CD14-positive monocyte (primary cell): ENCODE measurements at regions not wholly inside any gene's neighbourhood (a gene's known extent, or its start where the extent isn't known, plus 50 kb on each side); places are given as distances from the start of the nearest gene placed in this dataset.

Source experiments
- DNase-seq, 3 donors: peaks; one replicate each; pipeline ENCODE4 v3.0.0-alpha.2; 2011 to 2022
- H2AFZ ChIP-seq: 2 replicates; pipeline ENCODE4 v1.6.0; 2012; ENCODE audit warnings: mild to moderate bottlenecking, low read depth, low read length, inconsistent platforms; ENCODE audit not compliant: insufficient read depth, poor library complexity, severe bottlenecking
- H3K27ac ChIP-seq, 2 donors: 1 replicate in 1 of 2; 2 replicates in 1 of 2; pipeline ENCODE4 v1.5.1; 2012 to 2013; ENCODE audit warnings: low read length in 2 of 2, control low read depth in 1 of 2, inconsistent platforms in 1 of 2, low read depth in 1 of 2, mild to moderate bottlenecking in 1 of 2
- H3K27me3 ChIP-seq, 2 donors: one replicate each; pipeline versions ENCODE4 v1.6.0 to v1.6.1; 2011 to 2013; ENCODE audit warnings: low read length in 2 of 2; ENCODE audit not compliant: control insufficient read depth in 2 of 2, insufficient read depth in 2 of 2
- H3K36me3 ChIP-seq, 2 donors: replicated peaks in 1 of 2; 1 replicate in 1 of 2; 2 replicates in 1 of 2; pipeline versions ENCODE4 v1.5.1 to v1.6.1; 2012 to 2013; ENCODE audit warnings: low read length in 2 of 2, control low read depth in 1 of 2, inconsistent platforms in 1 of 2, mild to moderate bottlenecking in 1 of 2; ENCODE audit not compliant: insufficient read depth in 2 of 2, control insufficient read depth in 1 of 2
- H3K4me1 ChIP-seq, 2 donors: 1 replicate in 1 of 2; 2 replicates in 1 of 2; pipeline versions ENCODE4 v1.5.1 to v1.6.1; 2012 to 2013; ENCODE audit warnings: low read length in 2 of 2, control low read depth in 1 of 2, inconsistent platforms in 1 of 2, mild to moderate bottlenecking in 1 of 2, moderate library complexity in 1 of 2; ENCODE audit not compliant: insufficient read depth in 2 of 2, control insufficient read depth in 1 of 2
- H3K4me2 ChIP-seq: replicated peaks from 2 replicates; pipeline ENCODE3; 2012; ENCODE audit warnings: low read length, moderate library complexity, mild to moderate bottlenecking; ENCODE audit not compliant: poor library complexity, severe bottlenecking; ENCODE audit errors: extremely low read depth
- H3K4me3 ChIP-seq, 3 experiments: fragments of 200-600 bp in 1 of 3; sonication (generic) in 1 of 3; replicated peaks in 1 of 3; 1 replicate in 2 of 3; 2 replicates in 1 of 3; pipeline ENCODE4 v1.5.1; 2011 to 2013; ENCODE audit warnings: low read length in 3 of 3, mild to moderate bottlenecking in 3 of 3, control low read depth in 2 of 3, low read depth in 2 of 3, inconsistent platforms in 1 of 3, moderate library complexity in 1 of 3
- H3K79me2 ChIP-seq: 2 replicates; pipeline ENCODE4 v1.6.0; 2012; ENCODE audit warnings: mild to moderate bottlenecking, control low read depth, inconsistent platforms, low read length, moderate library complexity; ENCODE audit not compliant: insufficient read depth
- H3K9ac ChIP-seq: 2 replicates; pipeline ENCODE4 v1.6.0; 2017; ENCODE audit warnings: low read length, mild to moderate bottlenecking; ENCODE audit not compliant: insufficient read depth, poor library complexity, severe bottlenecking
- H3K9me3 ChIP-seq, 2 donors: replicated peaks in 1 of 2; 1 replicate in 1 of 2; 2 replicates in 1 of 2; pipeline versions ENCODE4 v1.5.1 to v1.6.1; 2012 to 2013; ENCODE audit warnings: low read length in 2 of 2, control low read depth in 1 of 2; ENCODE audit not compliant: control insufficient read depth in 1 of 2, insufficient read depth in 1 of 2
- H4K20me1 ChIP-seq: 2 replicates; pipeline ENCODE4 v1.6.0; 2012; ENCODE audit warnings: mild to moderate bottlenecking, low read length, control low read depth, moderate library complexity; ENCODE audit not compliant: insufficient read depth
- H3K27ac Mint-ChIP-seq, 7 donors: one replicate each; pipeline ENCODE4 v1.8.0; 2020; ENCODE audit warnings: mild to moderate bottlenecking in 7 of 7, mixed read lengths in 7 of 7, moderate library complexity in 6 of 7, inconsistent platforms in 2 of 7
- H3K27me3 Mint-ChIP-seq, 3 donors: one replicate each; pipeline ENCODE4 v1.8.0; 2021 to 2022; ENCODE audit warnings: low read depth in 3 of 3, mild to moderate bottlenecking in 3 of 3, mixed read lengths in 3 of 3, moderate library complexity in 3 of 3, inconsistent platforms in 1 of 3
- H3K36me3 Mint-ChIP-seq, 2 donors: one replicate each; pipeline ENCODE4 v1.8.0; 2020; ENCODE audit warnings: mixed read lengths in 2 of 2, inconsistent platforms in 1 of 2, mild to moderate bottlenecking in 1 of 2
- H3K4me1 Mint-ChIP-seq: one replicate; pipeline ENCODE4 v1.8.0; 2020; ENCODE audit warnings: mild to moderate bottlenecking, mixed read lengths
- H3K4me3 Mint-ChIP-seq, 2 donors: one replicate each; pipeline ENCODE4 v1.8.0; 2020; ENCODE audit warnings: mild to moderate bottlenecking in 2 of 2, mixed read lengths in 2 of 2, moderate library complexity in 1 of 2
- H3K9me3 Mint-ChIP-seq, 7 donors: one replicate each; pipeline ENCODE4 v1.8.0; 2020 to 2022; ENCODE audit warnings: mixed read lengths in 7 of 7, mild to moderate bottlenecking in 6 of 7, moderate library complexity in 6 of 7, inconsistent platforms in 2 of 7
- WGBS: methylation state at CpG from one replicate; pipeline ENCODE4 v1.1.5; 2013; ENCODE audit warnings: missing lambda C conversion rate; ENCODE audit not compliant: insufficient coverage; 5-methylcytosine and 5-hydroxymethylcytosine counted together
- intact Hi-C, 2 donors: fragments of 100-400 bp; cut with micrococcal nuclease; formaldehyde crosslinking; loops; one replicate each; pipeline versions ENCODE4 v1.15.0 to v1.15.1; 2023
- TF ChIP-seq, protein P1 (sequence below): fragments of 200-600 bp; IDR thresholded peaks from one replicate; pipeline ENCODE4 v1.8.0; 2022; ENCODE audit warnings: antibody characterized with exemption, mild to moderate bottlenecking

DNA sequence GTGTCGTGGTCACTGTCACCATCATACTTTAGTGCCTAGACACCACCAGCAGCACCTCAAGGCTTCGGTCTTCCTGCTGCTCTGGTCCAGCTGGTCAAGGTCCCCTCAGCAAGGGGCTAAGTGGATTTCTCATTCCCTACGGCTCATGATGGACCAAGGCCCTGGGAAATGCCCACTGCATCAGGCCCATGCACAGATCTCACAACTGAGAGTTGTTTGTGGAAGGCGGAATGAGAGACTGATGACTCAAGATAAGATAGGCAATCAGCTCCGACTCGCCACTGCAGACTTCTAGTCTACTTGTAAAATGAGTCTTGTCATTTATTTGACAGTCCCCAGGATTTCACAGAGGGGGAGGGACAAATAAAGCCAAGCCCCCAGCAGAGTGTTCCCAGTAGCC, 108.4 kb upstream of the TBX20 start:
- H3K9ac ChIP-seq: no peak overlapping the region
- H2AFZ ChIP-seq: no peak overlapping the region
- no peaks in the 10 kb centered on the region for H3K27me3 ChIP-seq
- H3K36me3 Mint-ChIP-seq: no peaks in the 10 kb centered on the region
- H3K27ac ChIP-seq: no peak overlapping the region
- no peaks in the 10 kb centered on the region for H3K4me1 ChIP-seq
- no peak for DNase-seq
- peaks cover 5 to 9% of the 10 kb centered on the region in 2 donors for H3K9me3 ChIP-seq
- WGBS: 89% methylated on average over 6 of the region's 6 CpGs
- no peaks in the 10 kb centered on the region for H3K4me1 Mint-ChIP-seq
- TF ChIP-seq, protein P1, sequence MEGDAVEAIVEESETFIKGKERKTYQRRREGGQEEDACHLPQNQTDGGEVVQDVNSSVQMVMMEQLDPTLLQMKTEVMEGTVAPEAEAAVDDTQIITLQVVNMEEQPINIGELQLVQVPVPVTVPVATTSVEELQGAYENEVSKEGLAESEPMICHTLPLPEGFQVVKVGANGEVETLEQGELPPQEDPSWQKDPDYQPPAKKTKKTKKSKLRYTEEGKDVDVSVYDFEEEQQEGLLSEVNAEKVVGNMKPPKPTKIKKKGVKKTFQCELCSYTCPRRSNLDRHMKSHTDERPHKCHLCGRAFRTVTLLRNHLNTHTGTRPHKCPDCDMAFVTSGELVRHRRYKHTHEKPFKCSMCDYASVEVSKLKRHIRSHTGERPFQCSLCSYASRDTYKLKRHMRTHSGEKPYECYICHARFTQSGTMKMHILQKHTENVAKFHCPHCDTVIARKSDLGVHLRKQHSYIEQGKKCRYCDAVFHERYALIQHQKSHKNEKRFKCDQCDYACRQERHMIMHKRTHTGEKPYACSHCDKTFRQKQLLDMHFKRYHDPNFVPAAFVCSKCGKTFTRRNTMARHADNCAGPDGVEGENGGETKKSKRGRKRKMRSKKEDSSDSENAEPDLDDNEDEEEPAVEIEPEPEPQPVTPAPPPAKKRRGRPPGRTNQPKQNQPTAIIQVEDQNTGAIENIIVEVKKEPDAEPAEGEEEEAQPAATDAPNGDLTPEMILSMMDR: no peak
- no peak overlapping the region for H3K27ac Mint-ChIP-seq
- intact Hi-C loops: no loop called here
- H3K4me2 ChIP-seq: no peak overlapping the region
- H3K9me3 Mint-ChIP-seq: peaks cover 0 to 19% (median 5%) of the 10 kb centered on the region in 7 donors
- H4K20me1 ChIP-seq: no peaks in the 10 kb centered on the region
- peaks cover 2 to 4% (median 3%) of the 10 kb centered on the region in 3 donors for H3K27me3 Mint-ChIP-seq
- no peaks in the 10 kb centered on the region for H3K36me3 ChIP-seq
- H3K79me2 ChIP-seq: no peaks in the 10 kb centered on the region
- H3K4me3 ChIP-seq: no peak overlapping the region
- no peak overlapping the region for H3K4me3 Mint-ChIP-seq

DNA sequence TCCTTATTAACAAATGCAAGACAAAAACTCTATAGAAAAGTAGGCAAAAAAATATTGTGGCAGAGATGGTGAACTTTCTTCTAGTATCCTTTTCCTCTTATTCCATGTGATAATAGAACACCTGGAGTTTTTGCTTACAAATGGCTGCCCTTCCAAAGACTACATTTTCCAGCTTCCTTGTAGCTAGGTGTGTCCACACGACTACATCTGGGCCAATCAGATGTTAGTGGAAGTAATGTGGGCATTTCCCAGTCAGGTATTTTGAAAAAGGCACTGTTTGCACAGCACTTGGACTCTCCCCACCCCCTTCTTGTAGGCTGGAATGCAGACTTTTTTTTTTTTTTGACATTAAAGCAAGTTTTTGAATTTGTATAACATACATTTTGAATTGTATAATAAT, 105.5 kb upstream of the TBX20 start:
- Histone ChIP-seq H3K4me3 (no peak overlapping the region), H3K27ac (no peak overlapping the region), H3K27me3 (no peaks in the 10 kb centered on the region), H3K4me2 (no peak overlapping the region), H3K36me3 (no peaks in the 10 kb centered on the region), H3K79me2 (no peaks in the 10 kb centered on the region), H3K9me3 (no peaks in the 10 kb centered on the region), H4K20me1 (no peaks in the 10 kb centered on the region), H3K9ac (no peak overlapping the region), H3K4me1 (no peaks in the 10 kb centered on the region), H2AFZ (no peak overlapping the region)
- WGBS: no CpG with 5 or more reads among the region's 1 CpG
- no peak for DNase-seq
- no peak overlapping the region for H3K4me3 Mint-ChIP-seq
- peaks cover 3 to 7% (median 4%) of the 10 kb centered on the region in 3 donors for H3K27me3 Mint-ChIP-seq
- H3K9me3 Mint-ChIP-seq: peaks cover 0 to 9% (median 4%) of the 10 kb centered on the region in 7 donors
- intact Hi-C loops: no loop called here
- H3K27ac Mint-ChIP-seq: no peak overlapping the region
- no peaks in the 10 kb centered on the region for H3K36me3 Mint-ChIP-seq
- H3K4me1 Mint-ChIP-seq: no peaks in the 10 kb centered on the region
- TF ChIP-seq, protein P1: no peak
